ENCODE measurements at regions not wholly inside any gene's neighbourhood (a gene's known extent, or its start where the extent isn't known, plus 50 kb on each side); places are given as distances from the start of the nearest gene placed in this dataset.

DNA sequence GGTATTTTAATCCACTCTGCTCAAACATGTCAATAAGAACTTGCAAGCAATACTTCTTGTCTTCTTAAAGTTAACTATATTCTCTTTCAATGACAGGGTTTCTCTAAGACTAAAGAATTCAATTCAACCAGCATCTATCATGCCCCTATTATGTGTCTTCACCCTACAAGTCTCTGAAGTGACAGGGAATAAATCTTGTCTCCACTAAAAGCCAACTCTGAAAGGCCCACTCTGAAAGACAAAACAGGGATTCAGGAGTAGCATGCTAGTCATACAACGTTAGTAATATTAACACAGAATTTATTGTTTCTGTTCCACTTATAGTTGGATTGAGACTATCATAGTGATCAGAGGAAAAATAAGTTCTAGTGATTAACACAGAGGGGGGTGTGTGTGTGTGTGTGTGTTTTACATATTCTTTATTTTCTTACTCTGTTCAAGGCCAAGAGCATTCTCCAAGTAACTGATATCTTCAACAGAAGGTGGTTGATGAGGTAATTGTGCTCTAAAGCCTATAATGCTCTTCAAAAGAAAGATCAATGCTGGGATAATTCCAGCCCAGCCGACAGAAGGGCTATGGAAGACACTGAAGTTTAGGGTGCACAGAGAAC is 122.4 kb upstream of the DCLK2 start:
- H3K4me1 ChIP-seq (ENCODE audit: control insufficient read depth, insufficient read depth, low read length): no peaks in the 10 kb centered on the region
- no peak overlapping the region for H3K27ac ChIP-seq (ENCODE audit: control insufficient read depth, insufficient read depth)
- ChIA-PET CTCF (no interaction called here), RAD21 (ENCODE audit: unreplicated experiment) (no interaction called here), SMC1A (ENCODE audit: uncharacterized antibody, unreplicated experiment) (interaction anchor here (0.7 kb wide), 1 partner anchor 16 kb away, joined by 3 read pairs; no protein-coding TSS in a partner anchor), POLR2A (no interaction called here)
- no peak for FAIRE-seq
- H2AFZ ChIP-seq (ENCODE audit: control insufficient read depth, low read depth, low read length): no peak overlapping the region
- in situ Hi-C loops (cut with MboI): no loop called here
- no peaks in the 10 kb centered on the region for H3K27me3 ChIP-seq (replicated peaks in 1 of 2; ENCODE audit: control insufficient read depth in 2 of 2, insufficient read depth in 2 of 2, low read length in 1 of 2)
- BruUV-seq (replicated peaks): no TSS peak
- H3K4me3 ChIP-seq: no peak overlapping the region
- no peaks in the 10 kb centered on the region for H3K79me2 ChIP-seq (ENCODE audit: control insufficient read depth, insufficient read depth, low read length)
- H3K9ac ChIP-seq (ENCODE audit: control insufficient read depth, insufficient read depth, low read length): no peak overlapping the region
- H4K20me1 ChIP-seq (ENCODE audit: control insufficient read depth, insufficient read depth): no peaks in the 10 kb centered on the region
- no peaks in the 10 kb centered on the region for H3K36me3 ChIP-seq (ENCODE audit: control insufficient read depth in 2 of 2, insufficient read depth in 2 of 2, low read length in 1 of 2)
- no peaks in the 10 kb centered on the region for H3K9me3 ChIP-seq (replicated peaks; ENCODE audit: control insufficient read depth, insufficient read depth, low read length)
- TF ChIP-seq CHD4 (IDR thresholded peaks at IDR 0.05) (no peak), ATF7 (IDR thresholded peaks at IDR 0.05; ENCODE audit: low read depth) (no peak), RFX5 (IDR thresholded peaks at IDR 0.05; ENCODE audit: low read depth, low read length) (no peak), NRF1 (conservative IDR thresholded peaks at IDR 0.05; ENCODE audit: low read depth, low read length) (no peak), PAX5 (IDR thresholded peaks at IDR 0.05; ENCODE audit: borderline replicate concordance, low read depth, low read length) (no peak), TCF12 (IDR thresholded peaks at IDR 0.05; ENCODE audit: low read depth, low read length) (no peak), TAF1 (IDR thresholded peaks at IDR 0.05; ENCODE audit: borderline replicate concordance, low read depth, low read length) (no peak), SREBF1 (IDR thresholded peaks at IDR 0.05; ENCODE audit: low read length) (no peak), ASH2L (IDR thresholded peaks at IDR 0.05; ENCODE audit: borderline replicate concordance, low read depth) (no peak), CBFB (IDR thresholded peaks at IDR 0.05; ENCODE audit: low read depth) (no peak), ZNF207 (IDR thresholded peaks at IDR 0.05; ENCODE audit: borderline replicate concordance) (no peak), POLR2AphosphoS5 (IDR thresholded peaks at IDR 0.05; ENCODE audit: low read length) (no peak)
- TF ChIP-seq, protein P1, sequence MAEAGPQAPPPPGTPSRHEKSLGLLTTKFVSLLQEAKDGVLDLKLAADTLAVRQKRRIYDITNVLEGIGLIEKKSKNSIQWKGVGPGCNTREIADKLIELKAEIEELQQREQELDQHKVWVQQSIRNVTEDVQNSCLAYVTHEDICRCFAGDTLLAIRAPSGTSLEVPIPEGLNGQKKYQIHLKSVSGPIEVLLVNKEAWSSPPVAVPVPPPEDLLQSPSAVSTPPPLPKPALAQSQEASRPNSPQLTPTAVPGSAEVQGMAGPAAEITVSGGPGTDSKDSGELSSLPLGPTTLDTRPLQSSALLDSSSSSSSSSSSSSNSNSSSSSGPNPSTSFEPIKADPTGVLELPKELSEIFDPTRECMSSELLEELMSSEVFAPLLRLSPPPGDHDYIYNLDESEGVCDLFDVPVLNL (IDR thresholded peaks at IDR 0.05; ENCODE audit: low read depth, low read length): no peak
- TF ChIP-seq, protein P2, sequence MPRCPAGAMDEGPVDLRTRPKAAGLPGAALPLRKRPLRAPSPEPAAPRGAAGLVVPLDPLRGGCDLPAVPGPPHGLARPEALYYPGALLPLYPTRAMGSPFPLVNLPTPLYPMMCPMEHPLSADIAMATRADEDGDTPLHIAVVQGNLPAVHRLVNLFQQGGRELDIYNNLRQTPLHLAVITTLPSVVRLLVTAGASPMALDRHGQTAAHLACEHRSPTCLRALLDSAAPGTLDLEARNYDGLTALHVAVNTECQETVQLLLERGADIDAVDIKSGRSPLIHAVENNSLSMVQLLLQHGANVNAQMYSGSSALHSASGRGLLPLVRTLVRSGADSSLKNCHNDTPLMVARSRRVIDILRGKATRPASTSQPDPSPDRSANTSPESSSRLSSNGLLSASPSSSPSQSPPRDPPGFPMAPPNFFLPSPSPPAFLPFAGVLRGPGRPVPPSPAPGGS (IDR thresholded peaks at IDR 0.05; ENCODE audit: borderline replicate concordance, insufficient read depth, low read depth, low read length, poor library complexity, severe bottlenecking): no peak
- ATAC-seq: no peak
- DNase-seq (ENCODE audit: low read depth, low spot score): no peak
- no peak overlapping the region for H3K4me2 ChIP-seq (ENCODE audit: control insufficient read depth, insufficient read depth)
- WGBS (ENCODE audit: insufficient coverage, insufficient replicate concordance, low lambda C conversion rate, missing lambda C conversion rate): 18% methylated on average over 2 of the region's 2 CpGs
- intact Hi-C loops (cut with micrococcal nuclease; ENCODE audit: unreplicated experiment): no loop called here

Data from GM12878 (cell line).